Neural progenitor cell (in vitro differentiated cells): ENCODE measurements at regions not wholly inside any gene's neighbourhood (a gene's known extent, or its start where the extent isn't known, plus 50 kb on each side); places are given as distances from the start of the nearest gene placed in this dataset.

Experiments
- EZH2 ChIP-seq: fragments of 200-600 bp; sonication (generic); IDR thresholded peaks from 2 replicates; pipeline ENCODE4 v1.6.1; 2017; ENCODE audit warnings: antibody characterized with exemption, mild to moderate bottlenecking, moderate library complexity
- TF ChIP-seq, protein P1 (sequence below): fragments of 200-600 bp; sonication (generic); IDR thresholded peaks from 2 replicates; pipeline ENCODE4 v1.5.1; 2017; ENCODE audit warnings: antibody characterized with exemption, mild to moderate bottlenecking

DNA sequence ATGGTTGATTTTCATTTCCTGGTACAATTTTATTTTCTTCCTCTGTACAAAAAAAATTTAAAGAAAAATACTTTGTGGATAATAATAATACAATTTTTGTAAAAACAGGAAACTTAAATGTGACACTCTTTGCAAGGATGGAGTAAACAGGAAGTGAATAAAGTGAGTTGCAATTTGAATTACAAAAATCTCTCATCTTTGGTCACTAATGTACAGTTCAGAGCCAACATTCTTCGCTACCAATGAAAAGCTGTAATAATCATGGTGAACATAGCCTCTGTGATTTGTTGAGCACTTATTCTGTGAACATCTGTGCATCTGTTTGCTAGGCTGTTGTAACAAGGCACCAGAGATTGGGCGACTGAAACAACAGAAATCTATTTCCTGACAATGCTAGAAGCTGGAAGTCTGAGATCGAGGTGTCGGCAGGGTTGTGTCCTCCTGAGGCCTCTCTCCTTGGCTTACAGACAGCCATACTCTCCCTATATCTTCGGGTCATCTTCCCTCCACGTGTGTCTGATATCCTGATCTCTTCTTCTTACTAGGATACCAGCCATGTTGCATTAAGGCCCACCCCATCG, 295.3 kb upstream of the KLF6 start:
- TF ChIP-seq EZH2, result no peak
- TF ChIP-seq, protein P1, sequence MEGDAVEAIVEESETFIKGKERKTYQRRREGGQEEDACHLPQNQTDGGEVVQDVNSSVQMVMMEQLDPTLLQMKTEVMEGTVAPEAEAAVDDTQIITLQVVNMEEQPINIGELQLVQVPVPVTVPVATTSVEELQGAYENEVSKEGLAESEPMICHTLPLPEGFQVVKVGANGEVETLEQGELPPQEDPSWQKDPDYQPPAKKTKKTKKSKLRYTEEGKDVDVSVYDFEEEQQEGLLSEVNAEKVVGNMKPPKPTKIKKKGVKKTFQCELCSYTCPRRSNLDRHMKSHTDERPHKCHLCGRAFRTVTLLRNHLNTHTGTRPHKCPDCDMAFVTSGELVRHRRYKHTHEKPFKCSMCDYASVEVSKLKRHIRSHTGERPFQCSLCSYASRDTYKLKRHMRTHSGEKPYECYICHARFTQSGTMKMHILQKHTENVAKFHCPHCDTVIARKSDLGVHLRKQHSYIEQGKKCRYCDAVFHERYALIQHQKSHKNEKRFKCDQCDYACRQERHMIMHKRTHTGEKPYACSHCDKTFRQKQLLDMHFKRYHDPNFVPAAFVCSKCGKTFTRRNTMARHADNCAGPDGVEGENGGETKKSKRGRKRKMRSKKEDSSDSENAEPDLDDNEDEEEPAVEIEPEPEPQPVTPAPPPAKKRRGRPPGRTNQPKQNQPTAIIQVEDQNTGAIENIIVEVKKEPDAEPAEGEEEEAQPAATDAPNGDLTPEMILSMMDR, result no peak
